Right lobe of liver (tissue), 4 donors: ENCODE measurements at regions not wholly inside any gene's neighbourhood (a gene's known extent, or its start where the extent isn't known, plus 50 kb on each side); places are given as distances from the start of the nearest gene placed in this dataset.

ENCODE experiments used
- CTCF ChIP-seq, 4 donors: fragments of 200-600 bp in 3 of 4; fragments of 450-650 bp in 1 of 4; IDR thresholded peaks; one replicate each; pipeline versions ENCODE4 v1.5.1 to v1.8.0; 2016 to 2022; ENCODE audit warnings: antibody characterized with exemption in 4 of 4, mild to moderate bottlenecking in 2 of 4
- POLR2A ChIP-seq: fragments of 450-650 bp; IDR thresholded peaks from one replicate; pipeline ENCODE4 v1.6.1; 2017; ENCODE audit warnings: antibody characterized with exemption, mild to moderate bottlenecking
- donor health status: DM: no; HTN: no; CAD: no.
- donor health status: DM: no; HTN: no; CAD: no.
- donor health status: DM: no; HTN: yes; CAD: no.

- TF ChIP-seq CTCF (IDR thresholded peaks at IDR 0.05) = no peak
- TF ChIP-seq POLR2A = no peak
Observed at GRCh38 chr5:173767574-173768266, 120.4 kb upstream of the CPEB4 start.
